Neuronal stem cell (in vitro differentiated cells): ENCODE measurements at regions not wholly inside any gene's neighbourhood (a gene's known extent, or its start where the extent isn't known, plus 50 kb on each side); places are given as distances from the start of the nearest gene placed in this dataset.

ENCODE experiments used
- DNase-seq: peaks from one replicate; pipeline ENCODE4 v3.0.0-alpha.2; 2013; ENCODE audit warnings: low spot score
- H2AFZ ChIP-seq: one replicate; pipeline ENCODE4 v1.6.1; 2013; ENCODE audit warnings: mild to moderate bottlenecking, low read length, inconsistent platforms
- H2AK5ac ChIP-seq: 2 replicates; pipeline ENCODE4 v1.6.1; 2013; ENCODE audit warnings: low read depth, mild to moderate bottlenecking, inconsistent platforms, low read length, moderate library complexity, mixed read lengths
- H2BK120ac ChIP-seq: 2 replicates; pipeline ENCODE4 v1.6.1; 2013; ENCODE audit warnings: low read depth, mild to moderate bottlenecking, inconsistent platforms, low read length, moderate library complexity, mixed read lengths
- H2BK12ac ChIP-seq: one replicate; pipeline ENCODE4 v1.6.1; 2013; ENCODE audit warnings: low read length, inconsistent platforms
- H2BK15ac ChIP-seq: 2 replicates; pipeline ENCODE4 v1.6.1; 2013; ENCODE audit warnings: mild to moderate bottlenecking, low read length, inconsistent platforms, mixed read lengths
- H2BK5ac ChIP-seq: one replicate; pipeline ENCODE4 v1.6.1; 2013; ENCODE audit warnings: inconsistent platforms, mild to moderate bottlenecking, low read length, moderate library complexity
- H3K14ac ChIP-seq: one replicate; pipeline ENCODE4 v1.6.1; 2013; ENCODE audit warnings: low read length, inconsistent platforms
- H3K18ac ChIP-seq: 2 replicates; pipeline ENCODE4 v1.6.1; 2013; ENCODE audit warnings: low read length, inconsistent platforms
- H3K23ac ChIP-seq: 2 replicates; pipeline ENCODE4 v1.6.1; 2013; ENCODE audit warnings: low read depth, mild to moderate bottlenecking, mixed read lengths, low read length, inconsistent platforms; ENCODE audit not compliant: poor library complexity
- H3K27ac ChIP-seq: replicated peaks from 3 replicates; pipeline ENCODE4 v1.5.1; 2013; ENCODE audit warnings: low read length, inconsistent platforms
- H3K27me3 ChIP-seq, 3 experiments: 2 replicates each; pipeline ENCODE4 v1.6.1; 2013; ENCODE audit warnings: low read length in 3 of 3, mild to moderate bottlenecking in 2 of 3, inconsistent platforms in 1 of 3, low read depth in 1 of 3, mixed read lengths in 1 of 3, moderate library complexity in 1 of 3; ENCODE audit not compliant: control insufficient read depth in 3 of 3, insufficient read depth in 3 of 3
- H3K36me3 ChIP-seq, 2 donors: replicated peaks in 1 of 2; 2 replicates each; pipeline ENCODE4 v1.6.1; 2013; ENCODE audit warnings: low read length in 2 of 2; ENCODE audit not compliant: control insufficient read depth in 2 of 2, insufficient read depth in 2 of 2
- H3K4ac ChIP-seq: 2 replicates; pipeline ENCODE4 v1.6.1; 2013; ENCODE audit warnings: inconsistent platforms, mild to moderate bottlenecking, low read length, moderate library complexity
- H3K4me1 ChIP-seq, 2 donors: 1 replicate in 1 of 2; 2 replicates in 1 of 2; pipeline ENCODE4 v1.6.1; 2013; ENCODE audit warnings: low read length in 2 of 2, low read depth in 1 of 2; ENCODE audit not compliant: control insufficient read depth in 2 of 2, insufficient read depth in 1 of 2
- H3K4me2 ChIP-seq: one replicate; pipeline ENCODE4 v1.6.1; 2013; ENCODE audit warnings: mild to moderate bottlenecking, low read length, inconsistent platforms; ENCODE audit not compliant: insufficient read depth, poor library complexity, severe bottlenecking
- H3K4me3 ChIP-seq, 2 donors: 2 replicates each; pipeline ENCODE4 v1.5.1; 2013; ENCODE audit warnings: low read length in 2 of 2, mild to moderate bottlenecking in 2 of 2, inconsistent platforms in 1 of 2, moderate library complexity in 1 of 2
- H3K79me1 ChIP-seq: one replicate; pipeline ENCODE4 v1.6.1; 2013; ENCODE audit warnings: low read depth, mild to moderate bottlenecking, inconsistent platforms, low read length, moderate library complexity
- H3K9ac ChIP-seq: one replicate; pipeline ENCODE4 v1.6.1; 2013; ENCODE audit warnings: mild to moderate bottlenecking, low read depth, low read length, inconsistent platforms; ENCODE audit not compliant: poor library complexity
- H3K9me3 ChIP-seq, 2 donors: replicated peaks in 1 of 2; 2 replicates each; pipeline versions ENCODE3 to v1.6.1; 2013; ENCODE audit warnings: low read length in 2 of 2, mild to moderate bottlenecking in 2 of 2, inconsistent platforms in 1 of 2, low read depth in 1 of 2, mixed read lengths in 1 of 2, moderate library complexity in 1 of 2; ENCODE audit not compliant: control insufficient read depth in 2 of 2, insufficient read depth in 1 of 2
- H4K8ac ChIP-seq: one replicate; pipeline ENCODE4 v1.6.1; 2013; ENCODE audit warnings: low read depth, mild to moderate bottlenecking, inconsistent platforms, low read length, moderate library complexity
- H4K91ac ChIP-seq: one replicate; pipeline ENCODE4 v1.6.1; 2013; ENCODE audit warnings: low read length, low read depth, mild to moderate bottlenecking, inconsistent platforms; ENCODE audit not compliant: poor library complexity
- WGBS, 2 donors: extraction: QIAGEN DNeasy Blood & Tissue Kit; methylation state at CpG; one replicate each; pipeline ENCODE4 v1.1.7; 2013; ENCODE audit warnings: missing lambda C conversion rate in 2 of 2, mixed read lengths in 1 of 2; ENCODE audit not compliant: insufficient read length in 2 of 2, insufficient replicate concordance in 1 of 2; ENCODE audit errors: extremely low coverage in 2 of 2; 5-methylcytosine and 5-hydroxymethylcytosine counted together

DNA sequence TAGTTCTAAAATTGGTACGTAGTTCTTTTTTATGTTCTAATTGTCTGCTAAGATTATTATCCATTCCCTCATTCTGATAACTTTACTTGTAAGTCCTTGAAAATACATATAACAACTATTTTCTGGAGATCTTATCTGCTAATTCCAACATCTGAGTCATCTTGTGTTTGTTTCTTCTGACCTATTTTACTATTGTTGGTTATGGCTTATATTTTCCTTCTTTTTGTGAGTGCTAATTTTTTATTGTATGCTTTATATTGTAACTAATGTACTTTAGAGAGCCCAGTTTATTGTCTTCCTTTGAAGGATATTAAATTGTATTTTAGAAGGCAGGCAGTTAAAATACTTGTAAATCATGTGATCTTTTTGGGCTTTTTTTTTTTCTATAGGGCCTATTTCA is 149.3 kb upstream of the LRFN5 start:
- Histone ChIP-seq H2BK15ac (no peak overlapping the region), H3K23ac (no peak overlapping the region), H3K27ac (no peak overlapping the region), H2AFZ (no peak overlapping the region), H3K4ac (no peak overlapping the region), H3K9ac (no peak overlapping the region), H2AK5ac (no peak overlapping the region), H3K36me3 (no peaks in the 10 kb centered on the region), H3K4me1 (no peaks in the 10 kb centered on the region), H3K27me3 (no peaks in the 10 kb centered on the region), H3K79me1 (no peaks in the 10 kb centered on the region), H3K14ac (no peak overlapping the region), H2BK120ac (no peak overlapping the region), H3K9me3 (no peaks in the 10 kb centered on the region), H4K91ac (no peak overlapping the region), H3K18ac (no peak overlapping the region), H3K4me2 (no peak overlapping the region), H2BK5ac (no peak overlapping the region), H4K8ac (no peak overlapping the region), H3K4me3 (no peak overlapping the region), H2BK12ac (no peak overlapping the region)
- WGBS, 2 donors: no CpG with 5 or more reads among the region's 1 CpG
- no peak for DNase-seq

DNA sequence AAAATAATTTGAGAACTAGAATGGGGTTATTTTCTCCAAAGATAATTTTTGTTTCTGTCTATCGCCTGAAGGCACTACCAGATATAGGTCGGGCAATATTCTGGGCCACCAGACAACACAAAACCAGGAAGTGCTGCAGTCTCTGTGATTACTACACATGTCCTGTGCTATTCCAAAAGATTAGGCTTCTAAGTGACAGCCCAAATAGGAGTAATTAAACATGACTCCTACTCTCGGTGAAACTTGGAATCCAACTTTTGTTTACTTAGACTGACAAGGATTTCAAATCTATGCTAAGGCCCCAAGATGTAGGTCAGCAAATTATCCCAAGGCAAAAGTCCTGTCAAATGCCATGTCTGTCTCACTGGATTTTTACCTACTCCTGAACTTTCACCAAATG is 157.6 kb upstream of the LRFN5 start:
- no CpG with 5 or more reads among the region's 3 CpGs for WGBS, 2 donors

DNA sequence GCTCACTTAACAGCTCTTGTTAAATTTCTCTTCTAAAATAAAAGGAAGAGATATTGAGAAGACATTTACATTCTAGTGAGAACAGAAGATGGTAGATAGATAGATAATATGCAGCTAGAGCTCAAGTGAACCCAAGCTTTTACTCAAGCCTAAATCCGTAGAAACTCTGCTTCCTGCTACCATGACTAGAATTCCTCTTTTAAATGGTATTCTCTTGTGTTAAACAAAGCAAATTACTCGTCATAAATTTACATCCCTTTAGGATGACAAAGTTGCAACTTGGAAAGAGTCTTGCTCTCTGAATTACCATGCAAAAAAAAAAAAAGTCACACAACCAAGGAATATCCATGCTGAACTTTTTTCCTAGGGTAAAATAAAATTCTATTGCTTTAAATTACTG is 160.7 kb upstream of the LRFN5 start:
- H2BK120ac ChIP-seq: no peak overlapping the region
- WGBS, 2 donors: no CpG with 5 or more reads among the region's 2 CpGs
- no peak overlapping the region for H3K4ac ChIP-seq
- H3K27me3 ChIP-seq: no peaks in the 10 kb centered on the region
- no peak overlapping the region for H2BK15ac ChIP-seq
- no peak overlapping the region for H4K91ac ChIP-seq
- H3K79me1 ChIP-seq: no peaks in the 10 kb centered on the region
- no peak overlapping the region for H3K4me2 ChIP-seq
- no peaks in the 10 kb centered on the region for H3K4me1 ChIP-seq
- no peak overlapping the region for H3K4me3 ChIP-seq
- H3K18ac ChIP-seq: no peak overlapping the region
- H2BK12ac ChIP-seq: no peak overlapping the region
- DNase-seq: no peak
- no peaks in the 10 kb centered on the region for H3K36me3 ChIP-seq
- H3K9me3 ChIP-seq: no peaks in the 10 kb centered on the region
- H2BK5ac ChIP-seq: no peak overlapping the region
- H2AK5ac ChIP-seq: no peak overlapping the region
- no peak overlapping the region for H2AFZ ChIP-seq
- H3K14ac ChIP-seq: no peak overlapping the region
- no peak overlapping the region for H4K8ac ChIP-seq
- no peak overlapping the region for H3K23ac ChIP-seq
- H3K9ac ChIP-seq: no peak overlapping the region
- H3K27ac ChIP-seq: no peak overlapping the region

More for the DNA sequence above, 157.6 kb upstream of the LRFN5 start:
- H3K27me3 ChIP-seq: no peaks in the 10 kb centered on the region
- H3K4ac ChIP-seq: no peak overlapping the region
- H2BK15ac ChIP-seq: no peak overlapping the region
- no peak overlapping the region for H4K8ac ChIP-seq
- no peak overlapping the region for H3K4me3 ChIP-seq
- H3K36me3 ChIP-seq: no peaks in the 10 kb centered on the region
- H3K14ac ChIP-seq: no peak overlapping the region
- H3K9me3 ChIP-seq: no peaks in the 10 kb centered on the region
- H3K27ac ChIP-seq: no peak overlapping the region
- H3K18ac ChIP-seq: no peak overlapping the region
- no peak for DNase-seq
- no peak overlapping the region for H3K23ac ChIP-seq
- no peak overlapping the region for H2AK5ac ChIP-seq
- H2BK12ac ChIP-seq: no peak overlapping the region
- no peak overlapping the region for H3K9ac ChIP-seq
- H3K79me1 ChIP-seq: no peaks in the 10 kb centered on the region
- H4K91ac ChIP-seq: no peak overlapping the region
- H3K4me2 ChIP-seq: no peak overlapping the region
- H3K4me1 ChIP-seq: no peaks in the 10 kb centered on the region
- no peak overlapping the region for H2BK5ac ChIP-seq
- H2AFZ ChIP-seq: no peak overlapping the region
- H2BK120ac ChIP-seq: no peak overlapping the region

DNA sequence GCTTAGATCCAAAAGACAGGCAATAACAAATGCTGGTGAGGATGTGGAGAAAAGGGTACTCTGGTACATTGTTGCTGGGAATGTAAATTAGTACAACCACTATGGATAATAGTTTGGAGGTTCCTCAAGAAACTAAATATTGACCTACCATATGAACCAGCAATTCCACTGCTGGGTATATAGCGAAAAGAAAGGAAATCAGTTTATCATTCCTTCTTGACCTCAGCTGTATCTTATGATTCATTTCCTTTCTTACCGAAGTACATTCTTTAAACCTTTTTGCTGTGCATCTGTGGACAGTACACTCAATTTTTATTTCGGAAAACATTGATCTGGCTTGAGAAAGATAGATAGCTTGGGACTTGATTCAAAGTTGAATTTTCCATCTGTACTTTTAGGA is 183.2 kb upstream of the LRFN5 start:
- Histone ChIP-seq H3K9ac (no peak overlapping the region), H3K36me3 (no peaks in the 10 kb centered on the region), H3K9me3 (no peaks in the 10 kb centered on the region), H4K91ac (no peak overlapping the region), H3K14ac (no peak overlapping the region), H2AFZ (no peak overlapping the region), H3K4ac (no peak overlapping the region), H3K27me3 (no peaks in the 10 kb centered on the region), H3K4me2 (no peak overlapping the region), H4K8ac (no peak overlapping the region), H3K18ac (no peak overlapping the region), H2AK5ac (no peak overlapping the region), H2BK12ac (no peak overlapping the region), H3K79me1 (no peaks in the 10 kb centered on the region), H3K4me1 (no peaks in the 10 kb centered on the region), H2BK5ac (no peak overlapping the region), H3K23ac (no peak overlapping the region), H2BK120ac (no peak overlapping the region), H3K4me3 (no peak overlapping the region), H2BK15ac (no peak overlapping the region), H3K27ac (no peak overlapping the region)
- DNase-seq: no peak
- WGBS, 2 donors: no CpG with 5 or more reads among the region's 3 CpGs
